ENCODE measurements at regions not wholly inside any gene's neighbourhood (a gene's known extent, or its start where the extent isn't known, plus 50 kb on each side); places are given as distances from the start of the nearest gene placed in this dataset.

DNA sequence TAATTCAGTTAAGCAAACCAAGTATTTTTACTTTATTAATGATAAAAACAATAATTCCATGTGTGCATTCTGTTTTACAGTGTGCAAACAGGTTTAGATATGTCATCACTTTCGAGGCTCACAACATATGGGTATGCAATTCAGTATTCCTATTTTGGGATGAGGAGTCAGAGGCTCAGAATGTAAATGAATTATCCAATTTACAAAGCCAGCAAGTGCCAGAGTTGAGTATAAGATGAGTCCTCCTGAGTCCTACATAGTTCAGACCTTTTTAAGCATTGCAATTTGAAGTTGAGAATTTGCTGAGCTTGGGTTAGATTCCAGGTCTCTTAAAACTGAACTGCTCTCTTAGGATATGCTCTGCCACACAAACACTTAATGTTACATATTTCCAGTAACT is 424.2 kb upstream of the ROBO2 start:
- TF ChIP-seq, protein P1, sequence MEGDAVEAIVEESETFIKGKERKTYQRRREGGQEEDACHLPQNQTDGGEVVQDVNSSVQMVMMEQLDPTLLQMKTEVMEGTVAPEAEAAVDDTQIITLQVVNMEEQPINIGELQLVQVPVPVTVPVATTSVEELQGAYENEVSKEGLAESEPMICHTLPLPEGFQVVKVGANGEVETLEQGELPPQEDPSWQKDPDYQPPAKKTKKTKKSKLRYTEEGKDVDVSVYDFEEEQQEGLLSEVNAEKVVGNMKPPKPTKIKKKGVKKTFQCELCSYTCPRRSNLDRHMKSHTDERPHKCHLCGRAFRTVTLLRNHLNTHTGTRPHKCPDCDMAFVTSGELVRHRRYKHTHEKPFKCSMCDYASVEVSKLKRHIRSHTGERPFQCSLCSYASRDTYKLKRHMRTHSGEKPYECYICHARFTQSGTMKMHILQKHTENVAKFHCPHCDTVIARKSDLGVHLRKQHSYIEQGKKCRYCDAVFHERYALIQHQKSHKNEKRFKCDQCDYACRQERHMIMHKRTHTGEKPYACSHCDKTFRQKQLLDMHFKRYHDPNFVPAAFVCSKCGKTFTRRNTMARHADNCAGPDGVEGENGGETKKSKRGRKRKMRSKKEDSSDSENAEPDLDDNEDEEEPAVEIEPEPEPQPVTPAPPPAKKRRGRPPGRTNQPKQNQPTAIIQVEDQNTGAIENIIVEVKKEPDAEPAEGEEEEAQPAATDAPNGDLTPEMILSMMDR (IDR thresholded peaks at IDR 0.05; ENCODE audit: borderline replicate concordance, extremely low read depth, low read length, poor library complexity, severe bottlenecking): no peak
- TF ChIP-seq EZH2 (IDR thresholded peaks at IDR 0.05; ENCODE audit: borderline replicate concordance, low read depth, low read length, severe bottlenecking): no peak

All from DND-41 (cell line).